Cardiac muscle cell (in vitro differentiated cells and primary cell): ENCODE measurements at regions not wholly inside any gene's neighbourhood (a gene's known extent, or its start where the extent isn't known, plus 50 kb on each side); places are given as distances from the start of the nearest gene placed in this dataset.

Experiments used
- DNase-seq, 2 donors: peaks; one replicate each; pipeline versions ENCODE4 v3.0.0 to v3.0.0-alpha.2; 2010 to 2017; ENCODE audit warnings: low read depth in 1 of 2, low spot score in 1 of 2
- H3K27ac ChIP-seq: fragments of 200-600 bp; sonication (generic); 2 replicates; pipeline ENCODE4 v1.5.1; 2016
- H3K27me3 ChIP-seq: fragments of 200-600 bp; sonication (generic); 2 replicates; pipeline ENCODE4 v1.6.0; 2016; ENCODE audit warnings: control low read depth
- H3K36me3 ChIP-seq: fragments of 200-600 bp; sonication (generic); 2 replicates; pipeline ENCODE4 v1.5.1; 2016; ENCODE audit warnings: control low read depth
- H3K4me1 ChIP-seq: fragments of 200-600 bp; sonication (generic); 2 replicates; pipeline ENCODE4 v1.8.1; 2017; ENCODE audit warnings: low read depth, mild to moderate bottlenecking, mixed run types
- H3K4me3 ChIP-seq: fragments of 200-600 bp; sonication (generic); 2 replicates; pipeline ENCODE4 v1.5.1; 2016; ENCODE audit warnings: mild to moderate bottlenecking
- H3K9me3 ChIP-seq: fragments of 200-600 bp; sonication (generic); 2 replicates; pipeline ENCODE4 v1.5.1; 2017; ENCODE audit warnings: low read depth, mild to moderate bottlenecking, control low read depth
- TF ChIP-seq, protein P1 (sequence below): IDR thresholded peaks from 2 replicates; pipeline ENCODE4 v1.5.1; 2012; ENCODE audit warnings: low read depth, mild to moderate bottlenecking, low read length

DNA sequence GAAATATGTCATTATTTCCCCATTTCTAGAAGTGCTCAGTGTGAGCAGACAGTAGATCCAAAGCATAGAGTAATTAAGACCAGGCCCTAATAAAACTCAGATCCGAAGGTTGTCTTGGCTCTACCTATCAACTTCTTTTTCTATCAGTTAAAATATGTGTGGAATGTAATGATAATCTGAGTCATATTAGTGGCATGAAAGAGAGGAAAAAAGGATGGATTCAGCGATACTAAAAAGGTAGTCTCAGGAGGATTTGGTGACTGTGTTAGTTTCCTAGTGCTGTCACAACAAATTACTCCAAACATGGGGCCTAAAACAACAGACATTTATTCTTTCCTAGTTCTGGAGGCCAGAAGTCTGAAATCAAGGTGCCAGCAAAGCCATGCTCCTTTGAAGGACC, 103.7 kb upstream of the NABP1 start:
- Histone ChIP-seq H3K4me3 (no peak overlapping the region), H3K27ac (no peak overlapping the region), H3K9me3 (no peaks in the 10 kb centered on the region), H3K27me3 (no peaks in the 10 kb centered on the region), H3K4me1 (peaks cover 14% of the 10 kb centered on the region), H3K36me3 (no peaks in the 10 kb centered on the region)
- TF ChIP-seq, protein P1, sequence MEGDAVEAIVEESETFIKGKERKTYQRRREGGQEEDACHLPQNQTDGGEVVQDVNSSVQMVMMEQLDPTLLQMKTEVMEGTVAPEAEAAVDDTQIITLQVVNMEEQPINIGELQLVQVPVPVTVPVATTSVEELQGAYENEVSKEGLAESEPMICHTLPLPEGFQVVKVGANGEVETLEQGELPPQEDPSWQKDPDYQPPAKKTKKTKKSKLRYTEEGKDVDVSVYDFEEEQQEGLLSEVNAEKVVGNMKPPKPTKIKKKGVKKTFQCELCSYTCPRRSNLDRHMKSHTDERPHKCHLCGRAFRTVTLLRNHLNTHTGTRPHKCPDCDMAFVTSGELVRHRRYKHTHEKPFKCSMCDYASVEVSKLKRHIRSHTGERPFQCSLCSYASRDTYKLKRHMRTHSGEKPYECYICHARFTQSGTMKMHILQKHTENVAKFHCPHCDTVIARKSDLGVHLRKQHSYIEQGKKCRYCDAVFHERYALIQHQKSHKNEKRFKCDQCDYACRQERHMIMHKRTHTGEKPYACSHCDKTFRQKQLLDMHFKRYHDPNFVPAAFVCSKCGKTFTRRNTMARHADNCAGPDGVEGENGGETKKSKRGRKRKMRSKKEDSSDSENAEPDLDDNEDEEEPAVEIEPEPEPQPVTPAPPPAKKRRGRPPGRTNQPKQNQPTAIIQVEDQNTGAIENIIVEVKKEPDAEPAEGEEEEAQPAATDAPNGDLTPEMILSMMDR, result no peak
- no peak for DNase-seq

DNA sequence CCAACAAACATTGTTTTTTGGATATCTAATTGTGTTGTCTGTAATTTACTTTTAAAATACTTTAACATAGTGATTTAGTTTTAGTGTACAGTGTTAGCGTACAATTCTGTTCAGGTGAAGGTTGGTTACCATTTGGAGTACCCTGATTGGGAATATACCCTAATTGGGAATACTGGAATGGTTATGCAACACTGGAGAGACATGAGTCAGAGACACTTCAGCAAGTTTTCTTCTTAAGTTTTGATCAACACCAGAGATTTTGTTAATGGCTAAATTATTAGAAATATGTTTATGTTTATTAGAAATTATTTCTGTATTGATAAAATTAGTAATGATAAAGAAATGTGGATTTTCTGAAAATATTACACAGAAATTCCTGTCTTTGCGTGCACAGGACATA, 100.3 kb upstream of the NABP1 start:
- H3K9me3 ChIP-seq, result no peaks in the 10 kb centered on the region
- no peak for DNase-seq
- H3K27ac ChIP-seq, result no peak overlapping the region
- H3K4me3 ChIP-seq, result no peak overlapping the region
- TF ChIP-seq, protein P1, result no peak
- no peaks in the 10 kb centered on the region for H3K27me3 ChIP-seq
- H3K4me1 ChIP-seq, result peaks cover 4% of the 10 kb centered on the region
- H3K36me3 ChIP-seq, result no peaks in the 10 kb centered on the region

DNA sequence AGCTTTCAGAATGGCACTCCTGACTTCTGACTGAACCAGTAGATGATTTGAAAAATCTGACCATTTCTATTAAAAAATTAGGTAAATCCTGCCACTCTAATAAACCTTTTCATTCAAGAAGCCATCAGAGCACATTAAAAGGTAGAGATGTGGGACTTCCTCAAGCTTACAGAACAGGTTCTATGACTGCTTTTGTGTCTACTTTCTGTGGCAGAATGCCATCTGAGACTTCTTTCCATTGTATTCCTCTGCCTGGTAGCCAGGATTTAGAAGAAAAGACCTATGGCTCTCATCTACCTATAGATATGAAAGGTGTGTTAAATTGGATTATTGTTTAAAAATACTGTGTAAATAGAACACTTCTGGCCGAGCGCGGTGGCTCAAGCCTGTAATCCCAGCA, 99.9 kb upstream of the NABP1 start:
- H3K4me3 ChIP-seq, result no peak overlapping the region
- H3K27me3 ChIP-seq, result no peaks in the 10 kb centered on the region
- H3K9me3 ChIP-seq, result no peaks in the 10 kb centered on the region
- TF ChIP-seq, protein P1, result no peak
- no peaks in the 10 kb centered on the region for H3K36me3 ChIP-seq
- DNase-seq, result no peak
- H3K4me1 ChIP-seq, result peaks cover 4% of the 10 kb centered on the region
- no peak overlapping the region for H3K27ac ChIP-seq

DNA sequence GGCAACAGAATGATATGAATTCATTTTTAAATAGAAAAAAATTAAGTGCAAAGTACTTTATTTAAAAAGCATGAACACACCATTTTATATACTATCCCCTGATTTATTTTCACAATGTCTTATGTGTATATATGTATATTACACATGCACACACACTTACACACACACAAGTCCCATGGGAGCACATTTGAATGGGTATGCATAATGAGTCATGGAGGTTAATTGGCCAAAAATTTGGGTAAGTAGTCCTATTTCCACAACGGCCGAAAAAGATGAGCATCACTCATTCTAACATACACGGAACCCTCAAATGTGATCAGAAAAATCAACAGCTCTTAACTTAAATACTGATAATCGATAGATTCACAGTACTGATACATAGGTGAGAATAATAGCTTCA, 97.4 kb upstream of the NABP1 start:
- no peaks in the 10 kb centered on the region for H3K9me3 ChIP-seq
- H3K27me3 ChIP-seq, result no peaks in the 10 kb centered on the region
- H3K27ac ChIP-seq, result no peak overlapping the region
- no peak for DNase-seq
- H3K36me3 ChIP-seq, result no peaks in the 10 kb centered on the region
- H3K4me1 ChIP-seq, result peaks cover 4% of the 10 kb centered on the region
- H3K4me3 ChIP-seq, result no peak overlapping the region
- TF ChIP-seq, protein P1, result no peak

DNA sequence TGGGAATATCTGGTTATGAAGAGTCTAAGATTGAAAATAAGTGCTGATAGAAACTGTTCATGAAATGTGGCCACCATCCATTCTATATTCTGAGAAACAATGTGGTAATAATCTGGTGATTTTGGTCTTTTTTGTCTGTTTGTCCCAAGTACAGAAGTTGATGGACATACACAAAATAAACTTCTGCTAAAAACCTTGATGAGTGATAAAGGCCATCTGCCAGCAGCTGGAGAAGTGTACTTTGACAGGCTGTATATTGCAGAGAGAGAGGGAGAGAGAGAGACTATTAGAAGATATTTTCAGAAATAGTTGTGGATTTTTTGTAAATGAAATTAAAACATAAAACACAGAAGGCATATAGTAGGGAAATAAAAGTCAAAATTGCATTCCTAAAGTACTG, 96.9 kb upstream of the NABP1 start:
- TF ChIP-seq, protein P1, result no peak
- Histone ChIP-seq H3K27ac (no peak overlapping the region), H3K36me3 (no peaks in the 10 kb centered on the region)

DNA sequence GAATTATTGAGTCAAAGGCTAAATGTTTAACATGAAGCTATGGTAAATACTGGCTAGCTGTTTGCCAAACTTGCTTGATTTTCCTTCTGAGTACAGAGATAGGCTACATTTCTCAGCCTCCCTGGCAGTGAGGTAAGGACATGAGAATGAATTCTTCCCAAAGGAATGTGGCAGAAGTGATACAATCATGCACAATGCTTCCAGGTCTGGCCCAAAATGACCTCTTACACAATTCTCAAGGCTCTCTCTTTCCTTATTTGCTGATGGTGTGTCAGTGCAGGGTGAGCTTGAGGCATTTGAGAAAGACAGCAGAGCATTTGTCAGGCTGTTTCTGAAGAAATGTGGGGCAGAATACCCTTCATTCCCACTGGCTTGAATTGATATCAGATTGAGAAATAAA, 95.6 kb upstream of the NABP1 start:
- Histone ChIP-seq H3K27me3 (no peaks in the 10 kb centered on the region), H3K4me3 (no peak overlapping the region), H3K27ac (no peak overlapping the region), H3K36me3 (no peaks in the 10 kb centered on the region), H3K9me3 (no peaks in the 10 kb centered on the region), H3K4me1 (peaks cover 4% of the 10 kb centered on the region)
- TF ChIP-seq, protein P1, result no peak
- peak in 1 of 2 donors; percentile 73 for DNase-seq

More for the DNA sequence above, 96.9 kb upstream of the NABP1 start:
- Histone ChIP-seq H3K4me1 (peaks cover 4% of the 10 kb centered on the region), H3K4me3 (no peak overlapping the region), H3K27me3 (no peaks in the 10 kb centered on the region), H3K9me3 (no peaks in the 10 kb centered on the region)
- no peak for DNase-seq
